Peyer's patch (tissue), 4 donors: ENCODE measurements at regions not wholly inside any gene's neighbourhood (a gene's known extent, or its start where the extent isn't known, plus 50 kb on each side); places are given as distances from the start of the nearest gene placed in this dataset.

Experiments
- DNase-seq, 3 donors: peaks; one replicate each; pipeline ENCODE4 v3.0.0-alpha.2; 2017 to 2019
- H3K27ac ChIP-seq, 4 donors: fragments of 200-600 bp; sonication (generic); one replicate each; pipeline ENCODE4 v1.5.1; 2016 to 2019
- H3K27me3 ChIP-seq, 2 donors: fragments of 200-600 bp; sonication (generic); one replicate each; pipeline ENCODE4 v1.5.1; 2019
- H3K36me3 ChIP-seq, 3 donors: fragments of 200-600 bp; sonication (generic); one replicate each; pipeline ENCODE4 v1.5.1; 2016 to 2019
- H3K4me1 ChIP-seq, 4 donors: fragments of 200-600 bp; sonication (generic); one replicate each; pipeline ENCODE4 v1.5.1; 2016 to 2019
- H3K4me3 ChIP-seq, 4 donors: fragments of 200-600 bp; sonication (generic); 1 replicate in 3 of 4; 2 replicates in 1 of 4; pipeline ENCODE4 v1.5.1; 2016 to 2019; ENCODE audit warnings: mild to moderate bottlenecking in 1 of 4
- H3K9me3 ChIP-seq, 4 donors: fragments of 200-600 bp; sonication (generic); one replicate each; pipeline ENCODE4 v1.5.1; 2016 to 2019; ENCODE audit warnings: mild to moderate bottlenecking in 1 of 4
- POLR2A ChIP-seq, 2 donors: fragments of 450-650 bp; IDR thresholded peaks; one replicate each; pipeline ENCODE4 v1.5.1; 2017; ENCODE audit warnings: antibody characterized with exemption in 2 of 2, mild to moderate bottlenecking in 2 of 2, moderate library complexity in 2 of 2
- TF ChIP-seq, protein P1 (sequence below), 6 experiments: fragments of 450-650 bp in 4 of 6; fragments of 200-600 bp in 2 of 6; sonication (generic) in 1 of 6; IDR thresholded peaks; one replicate each; pipeline ENCODE4 v1.5.1; 2017 to 2019; ENCODE audit warnings: antibody characterized with exemption in 6 of 6, mild to moderate bottlenecking in 3 of 6, moderate library complexity in 1 of 6

- Histone ChIP-seq H3K36me3 (no peaks in the 10 kb centered on the region), H3K4me1 (no peaks in the 10 kb centered on the region), H3K27me3 (no peaks in the 10 kb centered on the region), H3K9me3 (no peaks in the 10 kb centered on the region), H3K4me3 (no peak overlapping the region), H3K27ac (no peak overlapping the region)
- no peak for TF ChIP-seq POLR2A (IDR thresholded peaks at IDR 0.05)
- TF ChIP-seq, protein P1, sequence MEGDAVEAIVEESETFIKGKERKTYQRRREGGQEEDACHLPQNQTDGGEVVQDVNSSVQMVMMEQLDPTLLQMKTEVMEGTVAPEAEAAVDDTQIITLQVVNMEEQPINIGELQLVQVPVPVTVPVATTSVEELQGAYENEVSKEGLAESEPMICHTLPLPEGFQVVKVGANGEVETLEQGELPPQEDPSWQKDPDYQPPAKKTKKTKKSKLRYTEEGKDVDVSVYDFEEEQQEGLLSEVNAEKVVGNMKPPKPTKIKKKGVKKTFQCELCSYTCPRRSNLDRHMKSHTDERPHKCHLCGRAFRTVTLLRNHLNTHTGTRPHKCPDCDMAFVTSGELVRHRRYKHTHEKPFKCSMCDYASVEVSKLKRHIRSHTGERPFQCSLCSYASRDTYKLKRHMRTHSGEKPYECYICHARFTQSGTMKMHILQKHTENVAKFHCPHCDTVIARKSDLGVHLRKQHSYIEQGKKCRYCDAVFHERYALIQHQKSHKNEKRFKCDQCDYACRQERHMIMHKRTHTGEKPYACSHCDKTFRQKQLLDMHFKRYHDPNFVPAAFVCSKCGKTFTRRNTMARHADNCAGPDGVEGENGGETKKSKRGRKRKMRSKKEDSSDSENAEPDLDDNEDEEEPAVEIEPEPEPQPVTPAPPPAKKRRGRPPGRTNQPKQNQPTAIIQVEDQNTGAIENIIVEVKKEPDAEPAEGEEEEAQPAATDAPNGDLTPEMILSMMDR (IDR thresholded peaks at IDR 0.05), result no peak
- DNase-seq, result no peak
Observed at GRCh38 chr4:155496294-155496626, 119.5 kb upstream of the MAP9 start.

DNA sequence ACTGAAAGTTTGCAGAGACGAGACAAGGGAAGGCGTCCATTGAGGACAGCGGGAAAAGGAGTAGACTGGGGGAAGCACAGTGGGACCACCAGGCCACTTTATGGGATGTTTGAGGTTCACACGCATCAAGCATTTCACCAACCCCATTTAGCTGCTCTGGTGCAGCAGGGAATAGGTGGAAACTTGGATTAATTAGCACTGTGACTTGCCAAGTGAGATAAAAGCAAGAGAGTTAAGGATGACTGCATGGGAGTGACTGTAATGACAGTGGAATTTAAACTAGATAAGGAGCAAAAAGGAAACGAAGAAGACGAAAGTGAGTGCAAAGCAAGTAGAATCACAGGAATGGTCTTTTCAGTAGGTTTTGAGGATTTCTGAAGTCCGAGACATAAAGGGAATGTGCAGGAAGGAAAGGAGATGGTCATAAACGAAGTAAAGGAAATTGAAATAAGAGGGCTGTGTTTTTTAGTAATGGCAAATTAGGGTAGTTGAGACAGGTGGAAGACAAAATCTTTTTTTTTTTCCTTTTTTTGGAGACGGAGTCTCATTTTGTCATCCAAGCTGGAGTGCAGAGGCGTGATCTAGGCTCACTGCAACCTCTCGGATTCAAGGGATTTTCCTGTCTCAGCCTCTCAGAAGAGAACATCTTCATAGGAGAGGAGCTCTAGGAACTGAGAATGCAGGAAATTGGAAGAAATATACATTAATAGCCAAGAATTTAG lies 119.0 kb upstream of the MAP9 start:
- no peak for DNase-seq
- H3K27me3 ChIP-seq, result no peaks in the 10 kb centered on the region
- no peaks in the 10 kb centered on the region for H3K9me3 ChIP-seq
- no peaks in the 10 kb centered on the region for H3K36me3 ChIP-seq
- no peak overlapping the region for H3K27ac ChIP-seq
- TF ChIP-seq POLR2A (IDR thresholded peaks at IDR 0.05), result no peak
- TF ChIP-seq, protein P1 (IDR thresholded peaks at IDR 0.05), result no peak
- no peaks in the 10 kb centered on the region for H3K4me1 ChIP-seq
- H3K4me3 ChIP-seq, result no peak overlapping the region

GRCh38 chr4:155494037-155494718 lies 117.4 kb upstream of the MAP9 start:
- no peak for TF ChIP-seq POLR2A (IDR thresholded peaks at IDR 0.05)
- TF ChIP-seq, protein P1 (IDR thresholded peaks at IDR 0.05), result no peak
- Histone ChIP-seq H3K9me3 (no peaks in the 10 kb centered on the region), H3K36me3 (no peaks in the 10 kb centered on the region), H3K27me3 (no peaks in the 10 kb centered on the region), H3K4me1 (no peaks in the 10 kb centered on the region), H3K27ac (no peak overlapping the region), H3K4me3 (no peak overlapping the region)
- no peak for DNase-seq

- TF ChIP-seq POLR2A (IDR thresholded peaks at IDR 0.05), result no peak
- TF ChIP-seq, protein P1 (IDR thresholded peaks at IDR 0.05), result no peak
- Histone ChIP-seq H3K27me3 (no peaks in the 10 kb centered on the region), H3K36me3 (no peaks in the 10 kb centered on the region), H3K27ac (no peak overlapping the region), H3K4me1 (no peaks in the 10 kb centered on the region), H3K4me3 (no peak overlapping the region), H3K9me3 (no peaks in the 10 kb centered on the region)
- no peak for DNase-seq
Observed at GRCh38 chr4:155491336-155492120, 114.8 kb upstream of the MAP9 start.

GRCh38 chr4:155489271-155489670 lies 112.5 kb upstream of the MAP9 start:
- DNase-seq, result no peak
- TF ChIP-seq POLR2A (IDR thresholded peaks at IDR 0.05), result no peak
- TF ChIP-seq, protein P1 (IDR thresholded peaks at IDR 0.05), result no peak
- no peaks in the 10 kb centered on the region for H3K27me3 ChIP-seq
- no peaks in the 10 kb centered on the region for H3K36me3 ChIP-seq
- H3K27ac ChIP-seq, result no peak overlapping the region
- H3K9me3 ChIP-seq, result no peaks in the 10 kb centered on the region
- no peak overlapping the region for H3K4me3 ChIP-seq
- no peaks in the 10 kb centered on the region for H3K4me1 ChIP-seq
